ENCODE measurements at regions not wholly inside any gene's neighbourhood (a gene's known extent, or its start where the extent isn't known, plus 50 kb on each side); places are given as distances from the start of the nearest gene placed in this dataset.

- TF ChIP-seq MAX (CRISPR knock-in tag; IDR thresholded peaks at IDR 0.05) (no peak), POLR2AphosphoS5 (IDR thresholded peaks at IDR 0.05; ENCODE audit: control insufficient read depth, insufficient read depth, low read depth, low read length) (no peak), SMC3 (conservative IDR thresholded peaks at IDR 0.05; ENCODE audit: insufficient read depth, low read depth, low read length) (no peak), NFYB (IDR thresholded peaks at IDR 0.05; ENCODE audit: extremely low read depth, insufficient read length) (no peak), FOXP4 (CRISPR knock-in tag; IDR thresholded peaks at IDR 0.05; ENCODE audit: borderline replicate concordance) (no peak), LEF1 (IDR thresholded peaks at IDR 0.05) (no peak), REST (IDR thresholded peaks at IDR 0.05; ENCODE audit: borderline replicate concordance) (no peak), REST (CRISPR knock-in tag; IDR thresholded peaks at IDR 0.05; ENCODE audit: low read depth) (no peak), JUN (IDR thresholded peaks at IDR 0.05; ENCODE audit: borderline replicate concordance, low read depth, low read length) (no peak), JUN (CRISPR knock-in tag; IDR thresholded peaks at IDR 0.05; ENCODE audit: borderline replicate concordance) (no peak), BHLHE40 (IDR thresholded peaks at IDR 0.05; ENCODE audit: low read length) (no peak)
Observed at GRCh38 chr11:106329273-106330018, 252.0 kb downstream of the AASDHPPT start.

All from K562 (cell line).